ENCODE measurements at regions not wholly inside any gene's neighbourhood (a gene's known extent, or its start where the extent isn't known, plus 50 kb on each side); places are given as distances from the start of the nearest gene placed in this dataset.

GRCh38 chr9:28155067-28155466, 581.8 kb upstream of the C9orf72 start:
- Histone ChIP-seq H4K20me1 (ENCODE audit: insufficient read depth, low read length) (no peaks in the 10 kb centered on the region), H3K9me2 (replicated peaks; ENCODE audit: insufficient read depth, low read length) (no peaks in the 10 kb centered on the region; the same call in 1 of the 2 replicates), H2AFZ (ENCODE audit: low read length) (no peak overlapping the region), H3K79me2 (ENCODE audit: low read length) (no peaks in the 10 kb centered on the region), H3K36me3 (replicated peaks; ENCODE audit: insufficient read depth, low read length) (no peaks in the 10 kb centered on the region), H3K4me2 (ENCODE audit: low read depth, low read length) (no peak overlapping the region), H3K27ac (ENCODE audit: low read length) (no peak overlapping the region), H3K4me3 (ENCODE audit: low read length) (no peak overlapping the region), H3K9me3 (replicated peaks; ENCODE audit: insufficient read depth, low read length) (no peaks in the 10 kb centered on the region), H3K9ac (ENCODE audit: low read length) (no peak overlapping the region), H3F3A (ENCODE audit: insufficient read depth, low read length) (no peaks in the 10 kb centered on the region), H3K4me1 (ENCODE audit: low read length) (no peaks in the 10 kb centered on the region), H3K27me3 (replicated peaks; ENCODE audit: insufficient read depth, low read length) (no peaks in the 10 kb centered on the region)
- DNase-seq, result no peak
- TF ChIP-seq EZH2phosphoT487 (IDR thresholded peaks at IDR 0.05; ENCODE audit: low read length) (no peak), EZH2 (optimal IDR thresholded peaks at IDR 0.05; ENCODE audit: low read depth, low read length) (no peak), CTCF (IDR thresholded peaks at IDR 0.05; ENCODE audit: low read length) (no peak)

GRCh38 chr9:28155671-28156070, 582.4 kb upstream of the C9orf72 start:
- Histone ChIP-seq H3F3A (ENCODE audit: insufficient read depth, low read length) (no peaks in the 10 kb centered on the region), H2AFZ (ENCODE audit: low read length) (no peak overlapping the region), H3K9me3 (replicated peaks; ENCODE audit: insufficient read depth, low read length) (no peaks in the 10 kb centered on the region), H3K4me1 (ENCODE audit: low read length) (no peaks in the 10 kb centered on the region), H4K20me1 (ENCODE audit: insufficient read depth, low read length) (no peaks in the 10 kb centered on the region), H3K9me2 (replicated peaks; ENCODE audit: insufficient read depth, low read length) (no peaks in the 10 kb centered on the region; the same call in 1 of the 2 replicates), H3K27me3 (replicated peaks; ENCODE audit: insufficient read depth, low read length) (no peaks in the 10 kb centered on the region), H3K4me2 (ENCODE audit: low read depth, low read length) (no peak overlapping the region), H3K4me3 (ENCODE audit: low read length) (no peak overlapping the region), H3K9ac (ENCODE audit: low read length) (no peak overlapping the region), H3K27ac (ENCODE audit: low read length) (no peak overlapping the region), H3K79me2 (ENCODE audit: low read length) (no peaks in the 10 kb centered on the region), H3K36me3 (replicated peaks; ENCODE audit: insufficient read depth, low read length) (no peaks in the 10 kb centered on the region)
- no peak for DNase-seq
- TF ChIP-seq CTCF (IDR thresholded peaks at IDR 0.05; ENCODE audit: low read length), result no peak
- no peak for TF ChIP-seq EZH2 (optimal IDR thresholded peaks at IDR 0.05; ENCODE audit: low read depth, low read length)
- TF ChIP-seq EZH2phosphoT487 (IDR thresholded peaks at IDR 0.05; ENCODE audit: low read length), result no peak

GRCh38 chr9:28158451-28158850, 585.2 kb upstream of the C9orf72 start:
- Histone ChIP-seq H4K20me1 (ENCODE audit: insufficient read depth, low read length) (no peaks in the 10 kb centered on the region), H3K4me1 (ENCODE audit: low read length) (no peaks in the 10 kb centered on the region), H3K9me2 (replicated peaks; ENCODE audit: insufficient read depth, low read length) (no peaks in the 10 kb centered on the region; the same call in 1 of the 2 replicates), H3K27ac (ENCODE audit: low read length) (no peak overlapping the region), H3K4me2 (ENCODE audit: low read depth, low read length) (no peak overlapping the region), H3K36me3 (replicated peaks; ENCODE audit: insufficient read depth, low read length) (no peaks in the 10 kb centered on the region), H3K79me2 (ENCODE audit: low read length) (no peaks in the 10 kb centered on the region), H3F3A (ENCODE audit: insufficient read depth, low read length) (no peaks in the 10 kb centered on the region), H3K9ac (ENCODE audit: low read length) (no peak overlapping the region), H3K27me3 (replicated peaks; ENCODE audit: insufficient read depth, low read length) (no peaks in the 10 kb centered on the region), H3K4me3 (ENCODE audit: low read length) (no peak overlapping the region), H3K9me3 (replicated peaks; ENCODE audit: insufficient read depth, low read length) (no peaks in the 10 kb centered on the region), H2AFZ (ENCODE audit: low read length) (no peak overlapping the region)
- DNase-seq, result no peak
- TF ChIP-seq CTCF (IDR thresholded peaks at IDR 0.05; ENCODE audit: low read length), result no peak
- TF ChIP-seq EZH2 (optimal IDR thresholded peaks at IDR 0.05; ENCODE audit: low read depth, low read length), result no peak
